Astrocyte (in vitro differentiated cells and primary cell): ENCODE measurements at regions not wholly inside any gene's neighbourhood (a gene's known extent, or its start where the extent isn't known, plus 50 kb on each side); places are given as distances from the start of the nearest gene placed in this dataset.

Experiments
- DNase-seq: peaks from one replicate; pipeline ENCODE4 v3.0.0-alpha.2; 2010; ENCODE audit warnings: low read depth
- FAIRE-seq: peaks from 2 replicates; lab custom pipeline; 2011; peaks lifted over from hg19 to GRCh38; lab: Jason Lieb, UNC
- H2AFZ ChIP-seq: 2 replicates; pipeline ENCODE4 v1.6.0; 2012; ENCODE audit warnings: low read depth, low read length, inconsistent platforms
- H3K27ac ChIP-seq: 2 replicates; pipeline ENCODE4 v1.5.1; 2011; ENCODE audit warnings: low read depth, low read length, inconsistent platforms
- H3K27me3 ChIP-seq: 2 replicates; pipeline ENCODE4 v1.6.0; 2011; ENCODE audit warnings: low read length, inconsistent platforms; ENCODE audit not compliant: insufficient read depth
- H3K36me3 ChIP-seq: 2 replicates; pipeline ENCODE4 v1.5.1; 2011; ENCODE audit warnings: low read length, inconsistent platforms; ENCODE audit not compliant: insufficient read depth
- H3K4me1 ChIP-seq: 2 replicates; pipeline ENCODE4 v1.5.1; 2011; ENCODE audit warnings: low read length, inconsistent platforms; ENCODE audit not compliant: insufficient read depth
- H3K4me2 ChIP-seq: 2 replicates; pipeline ENCODE4 v1.6.0; 2012; ENCODE audit warnings: low read length, inconsistent platforms
- H3K4me3 ChIP-seq: 2 replicates; pipeline ENCODE4 v1.5.1; 2011; ENCODE audit warnings: low read depth, mild to moderate bottlenecking, low read length, inconsistent platforms; ENCODE audit not compliant: insufficient read depth
- H3K79me2 ChIP-seq: 2 replicates; pipeline ENCODE4 v1.6.0; 2012; ENCODE audit warnings: mild to moderate bottlenecking, low read length, inconsistent platforms; ENCODE audit not compliant: insufficient read depth
- H3K9ac ChIP-seq: 2 replicates; pipeline ENCODE4 v1.6.0; 2012; ENCODE audit warnings: mild to moderate bottlenecking, low read length, inconsistent platforms
- H3K9me3 ChIP-seq: 2 replicates; pipeline ENCODE4 v1.5.1; 2012; ENCODE audit warnings: low read depth, mild to moderate bottlenecking, low read length, inconsistent platforms; ENCODE audit not compliant: insufficient read depth
- H4K20me1 ChIP-seq: 2 replicates; pipeline ENCODE4 v1.6.0; 2012; ENCODE audit warnings: low read length, inconsistent platforms; ENCODE audit not compliant: insufficient read depth
- H3K27ac Mint-ChIP-seq: one replicate; pipeline ENCODE4 v1.8.0; 2021; ENCODE audit warnings: mild to moderate bottlenecking, mixed read lengths; ENCODE audit not compliant: unreplicated experiment
- H3K27me3 Mint-ChIP-seq: one replicate; pipeline ENCODE4 v1.8.0; 2021; ENCODE audit warnings: low read depth, mixed read lengths; ENCODE audit not compliant: unreplicated experiment
- H3K36me3 Mint-ChIP-seq: one replicate; pipeline ENCODE4 v1.8.0; 2021; ENCODE audit warnings: low read depth, mixed read lengths; ENCODE audit not compliant: unreplicated experiment
- H3K4me1 Mint-ChIP-seq: one replicate; pipeline ENCODE4 v1.8.0; 2021; ENCODE audit warnings: low read depth, mixed read lengths; ENCODE audit not compliant: unreplicated experiment
- H3K4me3 Mint-ChIP-seq: one replicate; pipeline ENCODE4 v1.8.0; 2021; ENCODE audit warnings: mild to moderate bottlenecking, moderate library complexity, mixed read lengths; ENCODE audit not compliant: unreplicated experiment
- H3K9me3 Mint-ChIP-seq: one replicate; pipeline ENCODE4 v1.8.0; 2021; ENCODE audit warnings: mild to moderate bottlenecking, mixed read lengths; ENCODE audit not compliant: unreplicated experiment
- CTCF ChIP-seq: IDR thresholded peaks from 2 replicates; pipeline ENCODE4 v1.5.1; 2011; ENCODE audit warnings: low read depth, mild to moderate bottlenecking, inconsistent platforms, low read length, moderate library complexity; ENCODE audit not compliant: insufficient read depth
- EZH2 ChIP-seq: IDR thresholded peaks from 2 replicates; pipeline ENCODE4 v1.6.1; 2012; ENCODE audit warnings: mild to moderate bottlenecking, low read length, inconsistent platforms; ENCODE audit not compliant: insufficient read depth

- no peak overlapping the region for H3K4me3 ChIP-seq
- H3K79me2 ChIP-seq = no peaks in the 10 kb centered on the region
- H3K36me3 Mint-ChIP-seq = no peaks in the 10 kb centered on the region
- H4K20me1 ChIP-seq = no peaks in the 10 kb centered on the region
- no peaks in the 10 kb centered on the region for H3K9me3 Mint-ChIP-seq
- H3K9me3 ChIP-seq = no peaks in the 10 kb centered on the region
- no peaks in the 10 kb centered on the region for H3K27me3 ChIP-seq
- DNase-seq (no peak), FAIRE-seq (peak; percentile 23)
- H3K27ac Mint-ChIP-seq = no peak overlapping the region
- H3K27me3 Mint-ChIP-seq = no peaks in the 10 kb centered on the region
- no peak overlapping the region for H3K4me3 Mint-ChIP-seq
- no peaks in the 10 kb centered on the region for H3K4me1 ChIP-seq
- no peak overlapping the region for H3K4me2 ChIP-seq
- H3K27ac ChIP-seq = no peak overlapping the region
- no peak overlapping the region for H2AFZ ChIP-seq
- no peaks in the 10 kb centered on the region for H3K36me3 ChIP-seq
- no peak for TF ChIP-seq CTCF
- no peak for TF ChIP-seq EZH2
- H3K4me1 Mint-ChIP-seq = peaks cover 5% of the 10 kb centered on the region
- H3K9ac ChIP-seq = no peak overlapping the region
Measured at GRCh38 chrX:17294561-17294960, 80.4 kb upstream of the NHS start.

GRCh38 chrX:17295791-17296190 lies 79.2 kb upstream of the NHS start:
- no peak overlapping the region for H2AFZ ChIP-seq
- Mint-ChIP-seq H3K4me3 (no peak overlapping the region), H3K27me3 (no peaks in the 10 kb centered on the region), H3K4me1 (peaks cover 5% of the 10 kb centered on the region), H3K36me3 (no peaks in the 10 kb centered on the region), H3K9me3 (no peaks in the 10 kb centered on the region), H3K27ac (no peak overlapping the region)
- DNase-seq (no peak), FAIRE-seq (no peak)
- no peaks in the 10 kb centered on the region for H3K27me3 ChIP-seq
- H3K9ac ChIP-seq = no peak overlapping the region
- H3K79me2 ChIP-seq = no peaks in the 10 kb centered on the region
- TF ChIP-seq EZH2 = no peak
- H3K9me3 ChIP-seq = no peaks in the 10 kb centered on the region
- no peaks in the 10 kb centered on the region for H3K4me1 ChIP-seq
- H3K4me3 ChIP-seq = no peak overlapping the region
- H3K4me2 ChIP-seq = no peak overlapping the region
- H3K27ac ChIP-seq = no peak overlapping the region
- no peaks in the 10 kb centered on the region for H3K36me3 ChIP-seq
- no peaks in the 10 kb centered on the region for H4K20me1 ChIP-seq

- no peak overlapping the region for H3K4me3 ChIP-seq
- H3K27me3 Mint-ChIP-seq = no peaks in the 10 kb centered on the region
- H2AFZ ChIP-seq = no peak overlapping the region
- no peaks in the 10 kb centered on the region for H3K9me3 ChIP-seq
- no peak overlapping the region for H3K27ac Mint-ChIP-seq
- H3K27ac ChIP-seq = no peak overlapping the region
- TF ChIP-seq CTCF (no peak), EZH2 (no peak)
- no peak overlapping the region for H3K9ac ChIP-seq
- H3K4me1 ChIP-seq = no peaks in the 10 kb centered on the region
- no peak for DNase-seq
- H3K4me3 Mint-ChIP-seq = no peak overlapping the region
- H3K36me3 ChIP-seq = no peaks in the 10 kb centered on the region
- peaks cover 3% of the 10 kb centered on the region for H3K9me3 Mint-ChIP-seq
- H4K20me1 ChIP-seq = no peaks in the 10 kb centered on the region
- peak; percentile 71 for FAIRE-seq
- no peaks in the 10 kb centered on the region for H3K4me1 Mint-ChIP-seq
- no peaks in the 10 kb centered on the region for H3K79me2 ChIP-seq
- no peak overlapping the region for H3K4me2 ChIP-seq
- H3K27me3 ChIP-seq = no peaks in the 10 kb centered on the region
- H3K36me3 Mint-ChIP-seq = no peaks in the 10 kb centered on the region
Measured at GRCh38 chrX:17298564-17298963, 76.4 kb upstream of the NHS start.
